ENCODE measurements at regions not wholly inside any gene's neighbourhood (a gene's known extent, or its start where the extent isn't known, plus 50 kb on each side); places are given as distances from the start of the nearest gene placed in this dataset.

DNA sequence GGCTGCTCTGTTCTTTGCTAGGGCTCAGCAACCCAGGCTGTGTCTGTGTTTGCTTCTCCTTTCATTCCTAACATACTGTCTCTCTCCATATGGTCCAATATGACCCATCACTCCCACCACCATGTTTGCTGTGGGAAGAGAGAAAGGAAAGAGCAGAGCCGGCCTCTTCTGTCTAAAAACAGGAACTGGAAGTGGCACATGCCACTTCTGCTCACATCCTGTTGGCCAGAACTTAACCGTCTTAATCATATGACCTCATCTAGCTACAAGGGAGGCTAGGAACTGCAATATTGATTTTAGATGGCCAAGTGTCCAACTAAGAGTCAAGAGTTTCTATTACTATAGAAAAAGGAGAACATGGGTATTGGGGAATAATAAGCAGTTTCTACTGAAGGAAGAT, 212.5 kb upstream of the CHD6 start:
- intact Hi-C loops (cut with DNase I), result no loop called here
- no peak for DNase-seq (ENCODE audit: low spot score)

DNA sequence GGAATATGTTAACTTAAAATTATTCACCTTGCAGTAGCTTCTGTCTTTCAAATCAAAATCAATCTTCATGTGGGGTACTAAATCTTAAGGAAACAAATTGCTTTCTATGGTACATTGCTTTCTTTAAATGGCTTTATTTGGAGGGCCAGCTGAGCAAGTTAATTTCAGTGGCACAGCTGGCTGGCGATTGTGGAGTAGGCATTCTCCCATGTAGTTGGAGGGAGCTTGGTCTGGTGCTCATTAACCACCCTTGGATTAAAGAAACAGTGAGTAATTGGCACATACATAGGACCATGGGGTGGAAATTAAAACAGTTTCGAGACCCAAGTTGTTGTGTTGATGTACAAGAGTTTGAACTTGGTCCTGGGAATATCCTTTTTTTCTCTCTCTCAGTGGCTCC, 201.3 kb upstream of the CHD6 start:
- intact Hi-C loops (cut with DNase I), result no loop called here
- DNase-seq (ENCODE audit: low spot score), result no peak

- DNase-seq (ENCODE audit: low spot score), result no peak
- intact Hi-C loops (cut with DNase I), result no loop called here
Observed at GRCh38 chr20:41818991-41819390, 200.8 kb upstream of the CHD6 start.

GRCh38 chr20:41818369-41818768, 200.2 kb upstream of the CHD6 start:
- no peak for DNase-seq (ENCODE audit: low spot score)
- intact Hi-C loops (cut with DNase I), result no loop called here

- intact Hi-C loops (cut with DNase I), result no loop called here
- no peak for DNase-seq (ENCODE audit: low spot score)
Observed at GRCh38 chr20:41811456-41811855, 193.3 kb upstream of the CHD6 start.

- no peak for DNase-seq (ENCODE audit: low spot score)
- intact Hi-C loops (cut with DNase I), result no loop called here
Observed at GRCh38 chr20:41800040-41800439, 181.9 kb upstream of the CHD6 start.

DNA sequence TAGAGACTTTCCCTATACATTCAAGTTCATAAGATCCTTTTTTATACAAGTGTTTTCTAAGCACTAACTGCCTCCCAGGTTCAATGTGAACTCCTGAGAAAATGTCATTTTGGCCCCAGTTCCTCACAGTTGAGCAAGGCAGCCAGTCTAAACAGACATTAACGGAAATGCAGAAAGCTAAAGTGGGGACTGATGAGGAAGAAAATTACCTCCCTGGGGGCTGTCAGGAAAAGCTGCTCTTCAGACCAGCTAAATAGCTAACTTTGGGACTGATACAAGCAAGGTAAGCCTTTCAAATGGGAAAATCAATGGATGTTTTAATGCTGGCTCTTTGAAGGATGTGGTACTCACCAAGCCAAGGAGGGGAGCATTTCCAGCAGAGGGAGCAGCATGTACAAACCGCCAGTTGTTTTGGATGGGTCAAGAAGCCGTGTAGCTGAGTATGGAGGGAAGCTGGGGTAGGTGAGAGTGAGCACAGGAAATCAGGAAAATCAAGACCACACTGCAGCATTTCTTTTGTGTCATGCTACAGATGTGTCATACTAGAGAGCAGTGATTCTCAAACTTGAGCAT, 180.8 kb upstream of the CHD6 start:
- DNase-seq (ENCODE audit: low spot score), result no peak
- intact Hi-C loops (cut with DNase I), result no loop called here

- intact Hi-C loops (cut with DNase I), result no loop called here
- DNase-seq (ENCODE audit: low spot score), result no peak
Observed at GRCh38 chr20:41786158-41786557, 168.0 kb upstream of the CHD6 start.

DNA sequence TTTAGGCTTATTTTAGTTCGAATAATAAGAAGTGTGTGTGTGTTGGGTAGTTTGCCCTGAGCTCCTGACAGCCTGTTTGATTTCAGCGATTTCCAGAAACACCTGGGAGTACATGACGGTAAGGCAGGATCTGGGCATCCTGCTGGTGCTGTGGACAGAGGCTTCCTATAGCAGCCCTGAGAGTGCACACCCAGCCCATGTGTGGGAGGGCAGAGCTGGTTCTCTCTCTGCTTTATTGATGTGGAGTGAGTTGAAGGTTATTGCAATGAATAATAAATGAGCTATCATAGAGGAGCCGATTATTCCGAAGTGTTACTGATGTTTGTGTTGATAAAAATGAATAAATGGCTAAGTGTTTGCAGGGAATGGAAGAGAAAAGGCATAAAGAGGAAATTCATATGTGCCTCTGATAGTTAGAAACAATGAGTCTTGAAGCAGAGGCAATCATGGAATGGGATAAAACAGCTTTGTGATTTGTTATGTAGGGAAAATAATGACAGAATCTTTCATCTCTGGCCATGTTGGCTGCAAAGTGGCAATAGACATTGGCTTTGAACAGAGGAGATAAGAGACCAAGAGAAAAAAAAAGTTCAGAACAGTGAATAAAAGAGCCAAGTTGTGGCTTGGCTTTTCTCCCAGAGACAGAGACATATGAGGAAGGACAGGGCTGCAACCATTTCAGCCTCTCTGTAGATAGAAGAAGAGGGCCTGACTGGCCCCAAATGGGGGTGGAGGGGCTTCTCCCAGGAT, 166.2 kb upstream of the CHD6 start:
- intact Hi-C loops (cut with DNase I), result no loop called here
- DNase-seq (ENCODE audit: low spot score), result no peak

GRCh38 chr20:41783423-41784208, 165.4 kb upstream of the CHD6 start:
- intact Hi-C loops (cut with DNase I), result no loop called here
- no peak for DNase-seq (ENCODE audit: low spot score)

DNA sequence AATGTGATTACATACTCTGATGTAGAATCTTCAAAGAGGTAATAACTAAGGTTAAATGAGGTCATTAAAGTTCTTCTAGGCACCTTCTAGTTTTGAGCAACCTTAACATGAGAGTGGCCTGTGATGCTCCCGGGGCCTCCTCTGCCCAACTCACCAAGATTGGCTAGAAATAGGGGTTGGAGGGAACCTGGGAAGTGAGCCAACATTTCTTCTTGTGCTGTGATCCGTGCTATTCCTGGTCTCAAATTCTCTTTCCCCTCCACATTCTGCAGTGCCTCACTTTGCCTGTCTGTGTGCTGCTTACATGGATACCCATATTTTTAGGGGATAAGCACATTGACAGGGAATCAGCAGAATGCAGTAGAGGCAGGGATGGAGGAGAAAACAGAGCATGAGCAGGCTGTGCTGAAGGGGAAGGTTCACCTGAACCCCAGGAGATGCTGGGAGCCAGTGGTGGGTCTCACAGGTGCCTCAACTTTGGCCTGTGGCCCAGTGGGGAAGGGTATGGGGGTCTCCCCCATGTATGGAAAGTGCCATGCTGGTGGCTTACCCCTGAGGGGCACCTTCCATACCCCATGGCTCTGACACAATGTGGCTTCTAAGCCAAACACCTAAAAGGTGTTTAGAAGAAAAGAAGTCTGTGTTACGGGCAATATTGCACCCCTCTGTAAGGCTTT, 164.7 kb upstream of the CHD6 start:
- intact Hi-C loops (cut with DNase I), result no loop called here
- no peak for DNase-seq (ENCODE audit: low spot score)

DNA sequence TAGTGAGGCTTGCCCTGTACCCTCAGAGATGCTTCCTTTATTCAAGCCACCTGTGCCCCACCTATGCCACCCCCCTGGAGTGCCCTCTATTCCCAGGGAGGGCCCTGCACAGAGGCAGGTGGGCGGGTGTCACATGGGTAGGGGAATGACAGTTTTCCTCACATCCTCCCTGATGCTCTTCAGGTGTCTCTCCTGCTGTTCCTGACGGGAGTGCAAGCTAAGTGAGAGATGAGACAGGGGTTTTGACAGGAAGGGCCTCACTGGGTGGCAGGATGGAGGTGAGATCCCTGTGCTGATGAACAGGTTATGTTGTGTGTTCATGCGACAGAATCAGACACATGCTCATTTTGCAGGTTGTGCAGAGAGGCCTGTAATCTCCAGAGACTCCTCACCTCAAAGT, 164.1 kb upstream of the CHD6 start:
- intact Hi-C loops (cut with DNase I), result no loop called here
- no peak for DNase-seq (ENCODE audit: low spot score)

DNA sequence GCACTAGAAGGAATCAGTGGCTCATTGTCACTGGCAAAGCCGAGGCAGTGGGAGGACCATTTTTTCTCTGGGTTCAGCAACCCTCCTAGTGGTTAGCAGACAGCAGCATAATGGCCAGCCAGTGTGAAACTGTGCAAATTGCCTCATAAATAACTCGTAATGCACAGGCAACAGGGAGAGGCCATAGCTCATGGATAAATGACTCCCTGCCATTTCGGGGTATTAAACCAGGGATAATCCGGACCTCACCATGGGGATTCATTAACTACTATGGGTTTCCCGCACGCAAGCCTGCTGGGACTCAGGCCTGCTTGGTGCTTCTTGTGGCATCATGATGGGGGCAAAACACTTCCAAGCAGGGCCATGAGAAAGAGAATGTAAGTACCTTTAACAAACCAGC, 158.2 kb upstream of the CHD6 start:
- intact Hi-C loops (cut with DNase I), result no loop called here
- no peak for DNase-seq (ENCODE audit: low spot score)

DNA sequence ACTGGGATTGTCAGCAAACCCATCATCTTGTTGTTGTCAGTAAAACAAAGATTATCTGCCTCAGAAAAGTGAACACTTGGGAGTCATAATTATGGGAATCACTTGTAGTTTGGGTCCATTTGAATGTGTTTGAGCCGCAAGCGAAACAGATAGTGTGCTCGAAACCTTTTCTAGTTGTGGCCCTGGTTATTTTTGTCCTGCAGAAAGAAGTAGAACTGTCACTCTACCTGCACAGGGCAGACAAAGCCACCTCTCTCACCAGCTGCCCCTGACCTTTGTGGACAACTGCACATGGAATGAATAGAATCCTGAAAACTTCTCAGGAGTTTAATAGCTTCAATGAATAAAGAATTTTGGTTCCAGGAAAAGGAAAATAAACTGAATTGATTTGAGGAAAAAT, 156.1 kb upstream of the CHD6 start:
- intact Hi-C loops (cut with DNase I), result no loop called here
- DNase-seq (ENCODE audit: low spot score), result no peak

GRCh38 chr20:41770965-41771364, 152.8 kb upstream of the CHD6 start:
- intact Hi-C loops (cut with DNase I), result no loop called here

DNA sequence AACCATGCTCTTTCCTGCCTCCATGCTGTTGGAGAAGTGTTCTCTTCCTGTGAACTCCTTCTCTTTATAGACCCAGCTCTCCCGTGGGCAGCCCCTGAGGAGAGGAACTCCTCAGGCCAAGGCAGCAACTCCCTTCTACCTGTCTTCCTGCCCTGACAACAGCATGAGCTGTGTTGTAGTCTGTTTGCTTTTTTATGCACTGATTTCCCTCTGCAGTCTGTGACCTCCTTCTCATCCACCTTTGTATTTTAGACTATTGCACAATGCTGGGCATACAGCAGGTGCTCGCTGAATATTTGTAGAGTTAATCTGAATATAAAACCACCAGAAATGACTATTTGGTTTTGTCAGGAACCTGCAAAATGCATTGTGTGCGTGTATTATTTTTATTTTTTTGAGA, 152.2 kb upstream of the CHD6 start:
- no peak for DNase-seq (ENCODE audit: low spot score)
- intact Hi-C loops (cut with DNase I), result no loop called here

More at GRCh38 chr20:41770965-41771364, 152.8 kb upstream of the CHD6 start:
- DNase-seq (ENCODE audit: low spot score), result no peak

- intact Hi-C loops (cut with DNase I), result no loop called here
- no peak for DNase-seq (ENCODE audit: low spot score)
Observed at GRCh38 chr20:41769592-41770018, 151.4 kb upstream of the CHD6 start.

DNA sequence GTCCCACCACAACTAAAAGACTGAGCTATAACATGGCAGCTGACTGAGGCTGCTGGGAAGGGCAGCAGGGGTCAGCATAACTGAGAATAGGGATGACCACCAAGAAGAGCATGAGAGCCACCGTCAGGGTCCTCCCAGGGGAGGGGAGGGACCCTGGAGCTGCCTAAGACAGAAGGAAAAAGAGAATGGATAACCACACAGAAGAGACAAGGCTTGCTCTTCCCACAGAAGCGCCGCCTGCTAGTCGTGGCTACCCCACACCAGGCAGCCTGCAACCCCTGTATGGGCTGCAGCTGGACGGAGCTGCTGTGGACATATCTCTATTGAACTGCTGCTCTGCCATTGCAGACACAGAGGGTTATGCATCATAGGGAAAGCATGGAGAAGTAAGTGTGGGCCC, 132.0 kb upstream of the CHD6 start:
- intact Hi-C loops (cut with DNase I), result no loop called here

GRCh38 chr20:41748756-41749582, 130.8 kb upstream of the CHD6 start:
- DNase-seq (ENCODE audit: low spot score), result no peak
- intact Hi-C loops (cut with DNase I), result no loop called here

More for the DNA sequence above, 132.0 kb upstream of the CHD6 start:
- DNase-seq (ENCODE audit: low spot score), result no peak

Measured in posterior vena cava (tissue), 2 donors.